GM12878 (cell line): ENCODE measurements at regions not wholly inside any gene's neighbourhood (a gene's known extent, or its start where the extent isn't known, plus 50 kb on each side); places are given as distances from the start of the nearest gene placed in this dataset.

Experiments used
- ATAC-seq: fragments of 200-7000 bp; cut with Tn5 transposase; 3 replicates; pipeline ENCODE4 v1.9.1; 2020; ENCODE audit warnings: mild to moderate bottlenecking, moderate library complexity
- BruUV-seq: library from RNA; stranded (reverse); fragments of 400-500 nt; replicated peaks from 2 replicates; lab custom pipeline; 2021; lab: Mats Ljungman, UMichigan
- CTCF ChIA-PET: fragments of 300-600 bp; sonication (Branson Sonifier 250); formaldehyde crosslinking; extraction: SDS; loops from one replicate; lab custom pipeline; 2021; ENCODE audit warnings: inconsistent platforms; lab: Yijun Ruan, JAX
- POLR2A ChIA-PET: fragments of 350-600 bp; formaldehyde crosslinking; extraction: SDS; loops from one replicate; lab custom pipeline; 2021; ENCODE audit warnings: inconsistent platforms; lab: Charles Lee
- RAD21 ChIA-PET: fragments of 300-600 bp; sonication (Branson Sonifier 250); formaldehyde crosslinking; loops from one replicate; lab custom pipeline; 2023; ENCODE audit warnings: antibody characterized with exemption; ENCODE audit not compliant: unreplicated experiment; lab: Charles Lee
- SMC1A ChIA-PET: fragments of 300-600 bp; sonication (Branson Sonifier 250); formaldehyde crosslinking; loops from one replicate; lab custom pipeline; 2023; ENCODE audit not compliant: unreplicated experiment, uncharacterized antibody; lab: Charles Lee
- DNase-seq: peaks from one replicate; pipeline ENCODE4 v3.0.0-alpha.2; 2011; ENCODE audit warnings: low read depth, low spot score
- FAIRE-seq: peaks from 3 replicates; lab custom pipeline; 2011; peaks lifted over from hg19 to GRCh38; lab: Jason Lieb, UNC
- H2AFZ ChIP-seq: 2 replicates; pipeline ENCODE4 v1.6.0; 2011; ENCODE audit warnings: low read depth, low read length, control low read depth; ENCODE audit not compliant: control insufficient read depth
- H3K27ac ChIP-seq: 2 replicates; pipeline ENCODE4 v1.5.1; 2011; ENCODE audit warnings: control low read depth; ENCODE audit not compliant: control insufficient read depth, insufficient read depth
- H3K27me3 ChIP-seq, 2 experiments: replicated peaks in 1 of 2; 2 replicates each; pipeline versions ENCODE4 v1.6.0 to v1.6.1; 2011; ENCODE audit warnings: low read length in 1 of 2; ENCODE audit not compliant: control insufficient read depth in 2 of 2, insufficient read depth in 2 of 2
- H3K36me3 ChIP-seq, 2 experiments: 2 replicates each; pipeline ENCODE4 v1.5.1; 2011; ENCODE audit warnings: low read length in 1 of 2; ENCODE audit not compliant: control insufficient read depth in 2 of 2, insufficient read depth in 2 of 2
- H3K4me1 ChIP-seq: 2 replicates; pipeline ENCODE4 v1.6.1; 2011; ENCODE audit warnings: mild to moderate bottlenecking, low read length, moderate library complexity, mixed read lengths; ENCODE audit not compliant: control insufficient read depth, insufficient read depth
- H3K4me2 ChIP-seq: 2 replicates; pipeline ENCODE4 v1.6.0; 2011; ENCODE audit warnings: control low read depth; ENCODE audit not compliant: control insufficient read depth, insufficient read depth
- H3K4me3 ChIP-seq: fragments of 200-600 bp; sonication (generic); 2 replicates; pipeline ENCODE4 v1.5.1; 2016
- H3K79me2 ChIP-seq: 2 replicates; pipeline ENCODE4 v1.6.0; 2011; ENCODE audit warnings: low read length; ENCODE audit not compliant: control insufficient read depth, insufficient read depth
- H3K9ac ChIP-seq: 2 replicates; pipeline ENCODE4 v1.8.0; 2011; ENCODE audit warnings: low read length, control low read depth, mixed read lengths; ENCODE audit not compliant: control insufficient read depth, insufficient read depth
- H3K9me3 ChIP-seq: replicated peaks from 3 replicates; pipeline ENCODE4 v1.5.1; 2011; ENCODE audit warnings: mild to moderate bottlenecking, low read length; ENCODE audit not compliant: control insufficient read depth, insufficient read depth
- H4K20me1 ChIP-seq: 2 replicates; pipeline ENCODE4 v1.6.0; 2011; ENCODE audit not compliant: control insufficient read depth, insufficient read depth
- ASH2L ChIP-seq: fragments of 300-600, 200-600 bp; sonication (generic); IDR thresholded peaks from 2 replicates; pipeline ENCODE4 v1.6.1; 2017; ENCODE audit warnings: low read depth, mild to moderate bottlenecking, borderline replicate concordance
- ATF7 ChIP-seq: fragments of 450-650 bp; IDR thresholded peaks from 2 replicates; pipeline ENCODE4 v1.6.1; 2016; ENCODE audit warnings: low read depth, mild to moderate bottlenecking
- BCL3 ChIP-seq: IDR thresholded peaks from 2 replicates; pipeline ENCODE4 v1.6.1; 2011; ENCODE audit warnings: borderline replicate concordance, low read depth, mild to moderate bottlenecking, moderate library complexity, low read length; ENCODE audit not compliant: insufficient read depth, poor library complexity, severe bottlenecking
- CBFB ChIP-seq: IDR thresholded peaks from 2 replicates; pipeline ENCODE4 v1.6.1; 2016; ENCODE audit warnings: antibody characterized with exemption, low read depth
- CHD4 ChIP-seq: fragments of 200-600 bp; sonication (generic); IDR thresholded peaks from 2 replicates; pipeline ENCODE4 v1.6.1; 2016; ENCODE audit warnings: mild to moderate bottlenecking
- CREB1 ChIP-seq: IDR thresholded peaks from 2 replicates; pipeline ENCODE4 v1.6.1; 2012; ENCODE audit warnings: low read depth, mild to moderate bottlenecking, inconsistent platforms
- DPF2 ChIP-seq: fragments of 450-650 bp; IDR thresholded peaks from 2 replicates; pipeline ENCODE4 v1.6.1; 2017; ENCODE audit warnings: mild to moderate bottlenecking
- E2F8 ChIP-seq: fragments of 450-650 bp; IDR thresholded peaks from 2 replicates; pipeline ENCODE4 v1.6.1; 2018; ENCODE audit warnings: mild to moderate bottlenecking, low read depth, moderate library complexity; ENCODE audit not compliant: partially characterized antibody
- LARP7 ChIP-seq: fragments of 450-650 bp; IDR thresholded peaks from 2 replicates; pipeline ENCODE4 v1.6.1; 2017; ENCODE audit warnings: mild to moderate bottlenecking
- NBN ChIP-seq: fragments of 450-650 bp; IDR thresholded peaks from 2 replicates; pipeline ENCODE4 v1.6.1; 2016
- NR2C2 ChIP-seq: IDR thresholded peaks from 2 replicates; pipeline ENCODE4 v1.6.1; 2011; ENCODE audit warnings: borderline replicate concordance, low read depth; ENCODE audit not compliant: control insufficient read depth, insufficient read length
- RAD51 ChIP-seq: fragments of 450-650 bp; IDR thresholded peaks from 2 replicates; pipeline ENCODE4 v1.6.1; 2016; ENCODE audit warnings: moderate library complexity, mild to moderate bottlenecking, inconsistent platforms
- SREBF2 ChIP-seq: IDR thresholded peaks from 2 replicates; pipeline ENCODE4 v1.6.1; 2012; ENCODE audit warnings: mild to moderate bottlenecking, low read length
- TCF12 ChIP-seq: IDR thresholded peaks from 2 replicates; pipeline ENCODE4 v1.6.1; 2011; ENCODE audit warnings: low read depth, mild to moderate bottlenecking, low read length
- ZNF622 ChIP-seq: fragments of 450-650 bp; IDR thresholded peaks from 2 replicates; pipeline ENCODE4 v1.6.1; 2017; ENCODE audit warnings: mild to moderate bottlenecking, inconsistent platforms
- ZSCAN29 ChIP-seq: fragments of 450-650 bp; IDR thresholded peaks from 2 replicates; pipeline ENCODE4 v1.6.1; 2017; ENCODE audit warnings: mild to moderate bottlenecking, moderate library complexity
- WGBS: methylation state at CpG from one replicate; pipeline ENCODE4 v1.1.6; 2016; ENCODE audit warnings: low lambda C conversion rate; ENCODE audit not compliant: insufficient replicate concordance, insufficient coverage; ENCODE audit errors: missing lambda C conversion rate; 5-methylcytosine and 5-hydroxymethylcytosine counted together
- in situ Hi-C: fragments of 300-500 bp; cut with MboI; formaldehyde crosslinking; loops from 9 replicates; pipeline ENCODE4 v1.14.3; 2018; ENCODE audit warnings: mixed read lengths
- intact Hi-C: fragments of 100-400 bp; cut with micrococcal nuclease; formaldehyde crosslinking; loops from one replicate; pipeline ENCODE4 v1.14.2; 2022; ENCODE audit not compliant: unreplicated experiment
- TF ChIP-seq, protein P1 (sequence below): fragments of 450-650 bp; IDR thresholded peaks from 2 replicates; pipeline ENCODE4 v1.6.1; 2017; ENCODE audit warnings: mild to moderate bottlenecking, low read depth, inconsistent platforms; ENCODE audit not compliant: poor library complexity, severe bottlenecking
- TF ChIP-seq, protein P2 (sequence below): IDR thresholded peaks from 2 replicates; pipeline ENCODE4 v1.6.1; 2012; ENCODE audit warnings: low read depth, low read length, improper control_type of control experiment

- intact Hi-C loops (no loop called here), in situ Hi-C loops (no loop called here)
- H3K4me3 ChIP-seq = no peak overlapping the region
- ChIA-PET SMC1A (no interaction called here), CTCF (no interaction called here), RAD21 (no interaction called here), POLR2A (no interaction called here)
- TF ChIP-seq BCL3 (no peak), LARP7 (no peak), ASH2L (no peak), DPF2 (no peak), E2F8 (no peak), ZNF622 (no peak), RAD51 (no peak), ZSCAN29 (no peak), ATF7 (no peak), NR2C2 (no peak), CHD4 (no peak), NBN (no peak), CBFB (no peak), TCF12 (no peak), SREBF2 (no peak), CREB1 (no peak)
- TF ChIP-seq, protein P1, sequence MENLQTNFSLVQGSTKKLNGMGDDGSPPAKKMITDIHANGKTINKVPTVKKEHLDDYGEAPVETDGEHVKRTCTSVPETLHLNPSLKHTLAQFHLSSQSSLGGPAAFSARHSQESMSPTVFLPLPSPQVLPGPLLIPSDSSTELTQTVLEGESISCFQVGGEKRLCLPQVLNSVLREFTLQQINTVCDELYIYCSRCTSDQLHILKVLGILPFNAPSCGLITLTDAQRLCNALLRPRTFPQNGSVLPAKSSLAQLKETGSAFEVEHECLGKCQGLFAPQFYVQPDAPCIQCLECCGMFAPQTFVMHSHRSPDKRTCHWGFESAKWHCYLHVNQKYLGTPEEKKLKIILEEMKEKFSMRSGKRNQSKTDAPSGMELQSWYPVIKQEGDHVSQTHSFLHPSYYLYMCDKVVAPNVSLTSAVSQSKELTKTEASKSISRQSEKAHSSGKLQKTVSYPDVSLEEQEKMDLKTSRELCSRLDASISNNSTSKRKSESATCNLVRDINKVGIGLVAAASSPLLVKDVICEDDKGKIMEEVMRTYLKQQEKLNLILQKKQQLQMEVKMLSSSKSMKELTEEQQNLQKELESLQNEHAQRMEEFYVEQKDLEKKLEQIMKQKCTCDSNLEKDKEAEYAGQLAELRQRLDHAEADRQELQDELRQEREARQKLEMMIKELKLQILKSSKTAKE = no peak
- TF ChIP-seq, protein P2, sequence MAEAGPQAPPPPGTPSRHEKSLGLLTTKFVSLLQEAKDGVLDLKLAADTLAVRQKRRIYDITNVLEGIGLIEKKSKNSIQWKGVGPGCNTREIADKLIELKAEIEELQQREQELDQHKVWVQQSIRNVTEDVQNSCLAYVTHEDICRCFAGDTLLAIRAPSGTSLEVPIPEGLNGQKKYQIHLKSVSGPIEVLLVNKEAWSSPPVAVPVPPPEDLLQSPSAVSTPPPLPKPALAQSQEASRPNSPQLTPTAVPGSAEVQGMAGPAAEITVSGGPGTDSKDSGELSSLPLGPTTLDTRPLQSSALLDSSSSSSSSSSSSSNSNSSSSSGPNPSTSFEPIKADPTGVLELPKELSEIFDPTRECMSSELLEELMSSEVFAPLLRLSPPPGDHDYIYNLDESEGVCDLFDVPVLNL = no peak
- FAIRE-seq = no peak
- H3K4me2 ChIP-seq = no peak overlapping the region
- BruUV-seq = no TSS peak
- no peak for DNase-seq
- no peaks in the 10 kb centered on the region for H3K9me3 ChIP-seq
- no peak overlapping the region for H3K9ac ChIP-seq
- WGBS = 33% methylated on average over 5 of the region's 5 CpGs
- H2AFZ ChIP-seq = no peak overlapping the region
- H4K20me1 ChIP-seq = no peaks in the 10 kb centered on the region
- no peak overlapping the region for H3K27ac ChIP-seq
- no peaks in the 10 kb centered on the region for H3K36me3 ChIP-seq
- H3K27me3 ChIP-seq = no peaks in the 10 kb centered on the region
- no peak for ATAC-seq
- H3K79me2 ChIP-seq = no peaks in the 10 kb centered on the region
- no peaks in the 10 kb centered on the region for H3K4me1 ChIP-seq
Observed at GRCh38 chr2:139968588-139968987, 1188.4 kb upstream of the NXPH2 start.
